Peyer's patch (tissue), 4 donors: ENCODE measurements at regions not wholly inside any gene's neighbourhood (a gene's known extent, or its start where the extent isn't known, plus 50 kb on each side); places are given as distances from the start of the nearest gene placed in this dataset.

Experiments
- CTCF ChIP-seq, 6 experiments: fragments of 450-650 bp in 4 of 6; fragments of 200-600 bp in 2 of 6; sonication (generic) in 1 of 6; IDR thresholded peaks; one replicate each; pipeline ENCODE4 v1.5.1; 2017 to 2019; ENCODE audit warnings: antibody characterized with exemption in 6 of 6, mild to moderate bottlenecking in 3 of 6, moderate library complexity in 1 of 6
- POLR2A ChIP-seq, 2 donors: fragments of 450-650 bp; IDR thresholded peaks; one replicate each; pipeline ENCODE4 v1.5.1; 2017; ENCODE audit warnings: antibody characterized with exemption in 2 of 2, mild to moderate bottlenecking in 2 of 2, moderate library complexity in 2 of 2

- no peak for TF ChIP-seq CTCF (IDR thresholded peaks at IDR 0.05)
- no peak for TF ChIP-seq POLR2A (IDR thresholded peaks at IDR 0.05)
These were observed 335.6 kb upstream of the ID2 start for GRCh38 chr2:8346208-8346607.
